ENCODE measurements at regions not wholly inside any gene's neighbourhood (a gene's known extent, or its start where the extent isn't known, plus 50 kb on each side); places are given as distances from the start of the nearest gene placed in this dataset.

DNA sequence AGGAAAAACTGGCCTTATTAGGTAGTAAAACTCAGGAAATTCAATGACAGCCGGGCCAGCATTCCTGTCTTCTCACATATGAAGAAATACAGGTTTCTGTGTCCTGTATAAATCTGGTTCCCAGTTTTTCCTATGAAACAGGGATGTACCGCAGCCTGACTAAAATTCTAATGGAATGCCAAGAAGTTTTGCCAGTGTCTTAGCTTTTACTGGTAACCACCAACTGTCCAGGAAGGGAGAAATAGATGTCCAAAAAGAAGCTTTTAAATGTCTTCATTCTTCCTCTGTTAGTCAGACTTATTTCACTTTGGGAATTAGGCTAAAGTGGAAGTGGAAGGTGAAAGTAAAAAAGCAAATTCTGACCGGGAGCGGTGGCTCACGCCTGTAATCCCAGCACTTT, 108.0 kb upstream of the TBL1X start:
- no peak for TF ChIP-seq POLR2A (IDR thresholded peaks at IDR 0.05)
- no peak for TF ChIP-seq CTCF (IDR thresholded peaks at IDR 0.05)
- TF ChIP-seq EP300 (IDR thresholded peaks at IDR 0.05) = no peak

Data from suprapubic skin (tissue), 3 donors.